ENCODE measurements at regions not wholly inside any gene's neighbourhood (a gene's known extent, or its start where the extent isn't known, plus 50 kb on each side); places are given as distances from the start of the nearest gene placed in this dataset.
"Not testable (repeated sequence)": the region's sequence is repeated elsewhere in the genome, so short reads cannot be mapped to it uniquely, and the experiment has no call there.

DNA sequence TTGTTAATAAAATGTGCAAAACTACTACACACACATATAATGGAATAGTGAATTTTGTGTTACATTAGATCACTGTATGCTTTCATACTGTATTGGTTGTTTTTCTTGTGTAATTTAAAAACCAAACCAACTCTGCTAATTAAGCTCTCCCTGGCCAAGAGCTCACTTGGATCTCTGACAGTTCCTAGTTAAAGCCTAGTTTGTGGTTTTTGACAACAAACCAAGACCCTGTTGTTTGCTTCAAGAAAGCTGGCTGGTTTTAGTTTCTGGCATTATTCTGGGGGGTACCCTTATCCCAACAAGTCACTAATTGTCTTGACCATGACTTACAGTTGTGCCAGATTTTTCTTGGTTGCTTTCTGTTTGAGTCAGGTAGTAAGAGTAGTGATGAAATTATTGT, 121.4 kb upstream of the CXorf66 start:
- no peak for DNase-seq (ENCODE audit: low read depth in 1 of 2, low spot score in 1 of 2)

DNA sequence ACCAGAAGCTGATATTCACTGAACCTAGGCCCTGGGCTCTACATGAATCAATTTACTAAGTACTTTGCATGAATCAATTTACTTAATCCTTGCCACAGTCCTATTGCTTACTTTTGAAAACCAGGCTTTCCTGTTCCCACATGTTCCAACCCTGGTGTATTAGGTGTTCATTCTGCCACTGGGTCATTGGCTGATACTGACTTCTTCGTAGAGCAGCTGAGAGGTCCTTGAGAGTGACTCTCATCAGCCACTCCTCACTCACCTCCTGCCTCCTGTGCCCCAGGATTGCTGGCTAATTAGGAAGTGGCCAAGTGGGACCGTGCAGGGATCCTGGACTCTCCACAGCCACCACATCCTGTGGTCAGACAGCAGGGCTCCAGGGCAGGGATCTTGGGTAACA, 109.5 kb upstream of the CXorf66 start:
- DNase-seq (ENCODE audit: low read depth in 1 of 2, low spot score in 1 of 2) = not testable (repeated sequence)

DNA sequence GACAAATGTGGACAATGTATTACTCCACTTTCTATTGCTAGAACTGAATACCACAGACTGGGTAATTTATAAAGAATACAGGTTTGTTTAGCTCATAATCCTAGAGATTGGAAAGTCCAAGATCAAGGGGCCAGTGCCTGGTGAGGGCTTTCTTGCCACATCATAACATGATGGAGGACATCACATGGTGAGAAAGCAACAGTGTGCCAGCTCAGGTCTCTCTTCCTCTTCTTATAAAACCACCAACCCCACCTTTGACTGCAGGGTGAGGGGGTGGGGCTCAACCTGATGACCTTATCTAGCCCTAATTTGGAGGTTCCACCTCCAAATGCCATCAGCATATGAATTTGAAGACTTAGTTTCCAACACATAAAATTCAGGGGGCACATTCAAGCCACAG, 105.7 kb upstream of the CXorf66 start:
- no peak for DNase-seq (ENCODE audit: low read depth in 1 of 2, low spot score in 1 of 2)

DNA sequence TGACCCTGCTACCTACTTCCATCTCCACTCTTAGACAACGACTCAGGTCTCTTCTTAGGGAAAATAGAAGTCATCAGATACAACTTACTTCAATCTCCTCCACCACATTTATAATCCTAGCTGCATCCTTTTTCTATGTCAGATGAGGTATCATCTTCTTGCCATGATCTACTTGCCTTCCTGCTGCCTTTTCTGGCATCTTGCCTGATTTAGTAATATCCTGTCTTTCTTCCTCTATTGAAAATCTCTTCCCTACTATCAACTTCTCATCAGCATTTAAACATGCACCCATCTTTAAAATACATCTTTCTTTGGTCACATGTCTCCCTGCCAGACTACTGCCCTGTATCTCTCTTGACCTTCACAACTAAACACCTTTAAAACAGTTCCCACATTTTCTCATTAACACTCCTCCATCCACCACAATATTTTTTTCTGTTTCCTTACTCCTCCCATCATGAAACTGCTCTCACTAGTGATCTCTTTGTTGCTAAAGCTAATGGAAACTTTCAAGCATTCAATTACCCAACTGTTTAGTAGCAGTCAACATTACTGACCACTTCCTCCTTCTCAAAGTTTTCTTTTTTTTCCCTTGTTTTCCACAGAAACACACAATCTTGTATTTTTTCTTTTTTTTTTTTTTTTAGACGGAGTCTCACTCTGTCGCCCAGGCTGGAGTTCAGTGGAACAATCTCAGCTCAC, 100.8 kb upstream of the CXorf66 start:
- no peak for DNase-seq (ENCODE audit: low read depth in 1 of 2, low spot score in 1 of 2)

DNA sequence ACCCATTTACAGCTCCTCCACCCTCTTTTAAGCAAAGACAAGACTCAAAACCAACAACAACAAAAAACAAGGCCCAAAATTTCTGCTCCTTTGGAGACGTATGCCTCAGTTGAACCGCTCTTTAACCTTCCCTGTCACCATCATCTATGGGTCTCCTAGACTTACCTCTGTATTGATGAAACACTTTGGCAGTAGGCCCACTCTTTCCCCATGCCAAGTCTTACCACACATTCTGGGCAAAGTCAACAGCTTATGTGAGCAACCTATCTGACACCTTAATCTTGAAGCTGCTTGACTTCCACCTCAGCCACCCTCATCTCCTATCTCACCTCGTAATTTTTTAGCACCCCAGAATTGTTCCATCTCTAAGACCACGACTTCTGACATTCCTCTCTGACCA, 99.7 kb upstream of the CXorf66 start:
- DNase-seq (ENCODE audit: low read depth in 1 of 2, low spot score in 1 of 2) = no peak

DNA sequence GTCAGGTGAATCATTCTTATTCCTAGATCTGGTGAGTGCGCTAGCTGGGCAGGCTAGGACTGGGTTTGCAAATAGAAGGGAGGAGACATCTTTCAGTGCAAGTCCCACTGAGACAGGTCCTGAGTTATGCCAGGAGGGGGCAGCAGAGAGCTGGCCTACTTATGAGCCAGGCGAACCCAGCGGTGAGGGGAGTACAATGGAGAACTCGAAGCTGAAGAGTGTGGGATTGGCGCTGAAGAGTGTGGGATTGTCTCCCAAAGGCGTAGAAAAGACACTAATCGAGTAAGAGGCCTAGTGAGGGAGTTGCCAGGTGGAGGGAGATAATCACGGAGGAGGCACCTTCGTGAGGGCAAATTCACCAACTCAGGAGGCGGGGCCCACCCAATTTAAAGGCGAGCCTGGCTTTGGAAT, 91.7 kb upstream of the CXorf66 start:
- peak; percentile 4 to 23 for DNase-seq (ENCODE audit: low read depth in 1 of 2, low spot score in 1 of 2)

DNA sequence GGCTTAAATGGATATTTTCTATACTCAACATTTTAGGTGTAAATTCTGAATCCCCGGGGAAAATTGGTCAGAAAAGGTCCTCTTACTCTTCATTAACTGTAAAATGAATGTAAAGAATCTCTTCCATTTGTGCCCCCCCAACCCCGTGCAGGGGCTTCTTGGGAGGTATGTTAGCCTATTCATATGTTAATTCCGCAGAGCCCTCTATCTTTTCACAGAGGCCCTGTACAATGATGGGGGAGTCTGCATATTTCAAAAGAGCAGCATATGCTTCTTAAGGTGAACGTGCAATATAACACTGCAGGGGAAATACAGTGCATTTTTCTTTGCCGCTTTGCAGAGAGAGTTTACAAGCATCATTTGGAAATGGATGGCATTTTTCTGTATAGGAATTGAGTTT, 88.5 kb upstream of the CXorf66 start:
- DNase-seq (ENCODE audit: low read depth in 1 of 2, low spot score in 1 of 2) = no peak

DNA sequence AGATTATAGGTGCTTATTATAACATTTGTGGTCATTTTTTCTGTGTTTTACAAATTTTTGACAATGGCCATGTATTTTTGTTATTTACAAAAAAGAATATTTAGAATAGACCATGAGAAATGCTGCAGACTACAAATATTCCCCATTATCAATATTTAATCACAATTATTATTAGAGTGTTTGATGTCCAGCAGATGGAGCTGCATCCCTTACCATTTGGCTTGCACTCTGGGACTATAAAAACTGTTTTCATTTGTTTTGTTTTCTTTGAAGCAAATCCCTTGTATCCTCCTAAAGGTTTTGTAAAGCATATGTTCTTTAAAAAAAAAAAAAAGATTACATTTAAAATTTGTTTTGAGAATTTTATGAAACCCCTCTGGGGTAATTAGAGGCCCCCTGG, 85.6 kb upstream of the CXorf66 start:
- DNase-seq (ENCODE audit: low read depth in 1 of 2, low spot score in 1 of 2) = no peak

DNA sequence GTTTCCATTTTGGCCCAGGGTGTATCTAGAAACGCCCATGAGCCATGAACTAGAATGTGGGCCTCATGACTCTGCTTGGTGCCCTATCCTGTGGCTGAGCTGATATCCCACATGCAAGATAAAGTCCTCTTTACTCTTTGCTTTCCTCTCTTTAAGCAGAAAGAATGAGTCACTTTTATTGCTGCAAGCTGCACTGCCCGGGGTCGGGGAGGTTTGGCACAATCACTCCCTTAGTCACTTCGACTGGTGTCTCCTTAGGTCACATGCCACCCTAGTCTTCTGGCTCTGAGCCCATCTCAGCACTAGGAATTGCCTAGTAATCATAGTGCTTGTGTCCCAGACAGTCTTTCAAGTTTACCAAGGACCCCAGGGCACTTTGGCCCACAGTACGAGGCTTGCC, 75.1 kb upstream of the CXorf66 start:
- no peak for DNase-seq (ENCODE audit: low read depth in 1 of 2, low spot score in 1 of 2)

DNA sequence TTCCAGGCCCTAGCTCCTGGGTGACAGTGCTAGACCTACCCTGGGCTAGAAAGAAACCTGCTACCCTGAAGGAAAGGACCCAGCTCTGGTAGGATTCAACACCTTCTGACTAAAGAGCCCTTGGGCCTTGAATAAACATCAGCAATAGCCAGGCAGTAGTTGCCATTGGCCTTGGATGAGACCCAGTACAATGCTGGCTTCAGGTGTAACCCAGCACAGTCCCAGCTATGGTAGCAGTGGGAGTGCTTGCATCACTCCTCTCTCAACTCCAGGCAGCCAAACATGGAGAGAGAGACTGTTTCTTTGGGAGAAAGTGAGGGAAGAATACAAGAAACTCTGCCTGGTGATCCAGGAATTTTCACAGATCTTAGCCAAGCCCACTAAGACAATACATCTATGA, 73.5 kb upstream of the CXorf66 start:
- DNase-seq (ENCODE audit: low read depth in 1 of 2, low spot score in 1 of 2) = no peak

DNA sequence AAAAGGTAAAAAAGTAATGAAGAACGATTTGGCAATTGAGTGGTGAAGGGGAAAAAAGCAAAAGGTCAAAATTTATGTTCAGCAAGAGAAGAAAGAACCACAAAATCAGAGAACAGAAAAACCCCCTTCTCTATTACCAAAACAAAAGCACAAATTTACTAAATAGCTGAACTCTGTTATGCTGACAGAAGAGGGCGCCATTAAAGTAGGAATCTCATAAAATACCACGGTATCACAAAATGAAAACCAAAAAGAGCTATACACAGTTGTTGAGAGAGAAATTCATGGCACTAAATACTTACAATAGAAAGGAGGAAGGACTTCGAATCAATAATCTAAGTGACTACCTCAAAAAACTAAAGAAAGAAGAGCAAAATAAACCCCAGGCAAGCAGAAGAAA, 69.6 kb upstream of the CXorf66 start:
- no peak for DNase-seq (ENCODE audit: low read depth in 1 of 2, low spot score in 1 of 2)

DNA sequence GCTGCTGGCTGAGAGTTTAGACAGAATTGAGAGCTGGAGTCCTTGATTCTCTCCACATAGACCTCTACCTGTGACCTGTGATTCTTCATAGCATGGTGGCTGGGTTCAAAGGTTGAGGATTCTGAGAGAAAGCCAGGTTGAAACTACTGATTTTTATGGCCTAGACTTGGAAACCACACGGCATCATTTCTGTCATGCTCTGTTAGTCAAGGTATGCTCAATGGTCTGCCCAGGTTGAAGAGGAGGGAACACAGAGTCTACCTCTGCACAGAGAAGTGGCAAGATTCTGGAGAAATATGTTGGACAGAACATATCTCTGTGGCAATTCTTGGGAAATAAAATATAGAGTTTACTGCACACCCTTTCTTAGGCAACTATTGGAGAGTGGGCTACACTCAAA, 57.2 kb upstream of the CXorf66 start:
- DNase-seq (ENCODE audit: low read depth in 1 of 2, low spot score in 1 of 2) = no peak

DNA sequence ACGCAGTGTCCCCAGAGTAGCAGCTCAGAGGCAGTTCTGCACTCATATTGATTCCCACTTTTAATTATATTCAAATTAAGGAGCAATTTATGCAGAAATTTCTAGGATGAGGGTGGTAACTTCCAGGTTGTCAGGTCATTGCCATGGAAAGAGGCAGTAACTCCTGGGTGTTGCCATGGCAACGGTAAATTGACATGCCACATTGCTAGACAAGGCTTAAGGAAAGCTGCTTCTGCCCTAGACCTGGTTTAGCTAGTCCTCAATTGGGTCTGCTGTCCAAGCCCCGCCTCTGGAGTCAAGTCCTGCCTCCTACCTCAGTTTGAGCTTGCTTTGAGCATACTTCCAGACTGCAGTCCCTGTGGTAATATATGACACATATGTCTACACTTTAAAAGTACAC, 53.8 kb upstream of the CXorf66 start:
- not testable (repeated sequence) for DNase-seq (ENCODE audit: low read depth in 1 of 2, low spot score in 1 of 2)
